ENCODE measurements at regions not wholly inside any gene's neighbourhood (a gene's known extent, or its start where the extent isn't known, plus 50 kb on each side); places are given as distances from the start of the nearest gene placed in this dataset.

- no peak for DNase-seq (ENCODE audit: low read depth in 2 of 2)
These were observed 146.3 kb upstream of the TWIST2 start for GRCh38 chr2:238701341-238702206.

GRCh38 chr2:238702276-238703052, 145.4 kb upstream of the TWIST2 start:
- DNase-seq (ENCODE audit: low read depth in 2 of 2), result no peak

GRCh38 chr2:238703053-238703415, 144.9 kb upstream of the TWIST2 start:
- no peak for DNase-seq (ENCODE audit: low read depth in 2 of 2)

GRCh38 chr2:238703436-238703835, 144.4 kb upstream of the TWIST2 start:
- no peak for DNase-seq (ENCODE audit: low read depth in 2 of 2)

GRCh38 chr2:238704471-238705225, 143.2 kb upstream of the TWIST2 start:
- DNase-seq (ENCODE audit: low read depth in 2 of 2), result no peak

GRCh38 chr2:238706163-238706562, 141.7 kb upstream of the TWIST2 start:
- no peak for DNase-seq (ENCODE audit: low read depth in 2 of 2)

GRCh38 chr2:238706673-238707072, 141.2 kb upstream of the TWIST2 start:
- DNase-seq (ENCODE audit: low read depth in 2 of 2), result no peak

GRCh38 chr2:238709325-238710025, 138.4 kb upstream of the TWIST2 start:
- DNase-seq (ENCODE audit: low read depth in 2 of 2), result no peak

GRCh38 chr2:238710032-238710735, 137.7 kb upstream of the TWIST2 start:
- DNase-seq (ENCODE audit: low read depth in 2 of 2), result no peak

GRCh38 chr2:238710787-238711186, 137.1 kb upstream of the TWIST2 start:
- no peak for DNase-seq (ENCODE audit: low read depth in 2 of 2)

GRCh38 chr2:238711346-238711745, 136.5 kb upstream of the TWIST2 start:
- DNase-seq (ENCODE audit: low read depth in 2 of 2), result no peak

GRCh38 chr2:238712011-238712410, 135.9 kb upstream of the TWIST2 start:
- DNase-seq (ENCODE audit: low read depth in 2 of 2), result no peak

GRCh38 chr2:238713198-238713826, 134.6 kb upstream of the TWIST2 start:
- DNase-seq (ENCODE audit: low read depth in 2 of 2), result no peak

- no peak for DNase-seq (ENCODE audit: low read depth in 2 of 2)
These were observed 133.8 kb upstream of the TWIST2 start for GRCh38 chr2:238714038-238714528.

GRCh38 chr2:238716171-238716570, 131.7 kb upstream of the TWIST2 start:
- DNase-seq (ENCODE audit: low read depth in 2 of 2), result no peak

- no peak for DNase-seq (ENCODE audit: low read depth in 2 of 2)
These were observed 131.3 kb upstream of the TWIST2 start for GRCh38 chr2:238716585-238716984.

- no peak for DNase-seq (ENCODE audit: low read depth in 2 of 2)
These were observed 130.8 kb upstream of the TWIST2 start for GRCh38 chr2:238717084-238717483.

- no peak for DNase-seq (ENCODE audit: low read depth in 2 of 2)
These were observed 128.2 kb upstream of the TWIST2 start for GRCh38 chr2:238719641-238720040.

GRCh38 chr2:238720232-238720672, 127.6 kb upstream of the TWIST2 start:
- no peak for DNase-seq (ENCODE audit: low read depth in 2 of 2)

- no peak for DNase-seq (ENCODE audit: low read depth in 2 of 2)
These were observed 125.7 kb upstream of the TWIST2 start for GRCh38 chr2:238722181-238722580.

All from activated CD8-positive, alpha-beta memory T cell treated with anti-CD3 and anti-CD28 coated beads for 4 hours (primary cell).